ENCODE measurements at regions not wholly inside any gene's neighbourhood (a gene's known extent, or its start where the extent isn't known, plus 50 kb on each side); places are given as distances from the start of the nearest gene placed in this dataset.

DNA sequence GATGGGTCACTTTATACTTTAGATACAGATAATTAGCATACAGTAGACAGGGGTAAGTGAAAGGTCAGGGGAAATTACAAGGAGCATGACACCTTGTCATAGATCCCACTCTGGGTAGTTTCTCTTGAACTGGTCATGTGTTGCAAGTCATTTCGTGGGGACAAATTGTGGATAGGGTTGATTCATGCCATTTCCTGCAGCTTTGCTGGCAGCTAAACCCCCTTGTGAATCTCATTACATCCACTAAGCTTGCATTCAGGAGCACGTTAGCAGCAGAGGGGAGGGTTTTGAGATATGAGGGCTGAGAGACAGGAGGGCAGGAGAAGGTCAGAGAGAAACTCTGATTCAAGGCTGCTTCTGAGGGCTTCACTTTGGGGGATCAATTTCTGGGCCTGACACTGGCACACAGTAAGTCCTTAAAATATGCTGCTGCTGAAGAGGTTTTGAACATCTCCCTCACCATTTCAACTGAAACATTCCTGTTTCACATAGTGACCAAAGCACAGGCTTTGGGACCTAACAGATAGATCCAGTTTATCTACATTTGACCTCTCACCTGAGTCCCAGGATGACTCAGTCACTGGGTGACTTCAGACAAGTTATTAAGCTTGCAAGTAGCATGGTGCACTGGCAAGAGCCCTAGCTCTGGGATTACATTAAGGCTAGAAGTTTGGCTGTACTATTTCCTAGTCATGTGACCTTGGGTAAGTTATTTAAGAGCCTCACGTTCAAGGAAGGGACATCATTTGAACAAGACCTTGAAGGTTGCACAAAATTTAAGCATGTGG lies 206.0 kb upstream of the USP24 start:
- DNase-seq (ENCODE audit: low spot score) = peak; percentile 51

DNA sequence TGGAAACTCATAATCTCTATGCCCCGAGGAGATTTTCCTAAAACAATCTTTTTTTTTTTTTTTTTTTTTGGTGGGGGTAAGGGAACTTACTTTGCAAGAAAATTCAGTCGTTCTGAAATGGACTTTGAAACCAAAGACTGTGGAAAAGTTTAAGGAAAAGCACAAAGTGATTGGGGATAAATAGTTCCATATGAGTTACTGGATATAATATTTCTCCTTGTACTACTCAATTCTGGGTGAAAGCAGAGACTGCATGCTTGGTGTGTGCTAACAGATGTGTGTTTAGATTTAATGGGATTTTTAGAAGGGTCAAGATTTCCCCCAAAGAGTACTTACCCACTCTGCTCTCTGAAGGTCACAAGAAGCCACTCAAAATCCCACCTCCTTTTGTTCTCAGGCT lies 204.9 kb upstream of the USP24 start:
- DNase-seq (ENCODE audit: low spot score) = no peak

DNA sequence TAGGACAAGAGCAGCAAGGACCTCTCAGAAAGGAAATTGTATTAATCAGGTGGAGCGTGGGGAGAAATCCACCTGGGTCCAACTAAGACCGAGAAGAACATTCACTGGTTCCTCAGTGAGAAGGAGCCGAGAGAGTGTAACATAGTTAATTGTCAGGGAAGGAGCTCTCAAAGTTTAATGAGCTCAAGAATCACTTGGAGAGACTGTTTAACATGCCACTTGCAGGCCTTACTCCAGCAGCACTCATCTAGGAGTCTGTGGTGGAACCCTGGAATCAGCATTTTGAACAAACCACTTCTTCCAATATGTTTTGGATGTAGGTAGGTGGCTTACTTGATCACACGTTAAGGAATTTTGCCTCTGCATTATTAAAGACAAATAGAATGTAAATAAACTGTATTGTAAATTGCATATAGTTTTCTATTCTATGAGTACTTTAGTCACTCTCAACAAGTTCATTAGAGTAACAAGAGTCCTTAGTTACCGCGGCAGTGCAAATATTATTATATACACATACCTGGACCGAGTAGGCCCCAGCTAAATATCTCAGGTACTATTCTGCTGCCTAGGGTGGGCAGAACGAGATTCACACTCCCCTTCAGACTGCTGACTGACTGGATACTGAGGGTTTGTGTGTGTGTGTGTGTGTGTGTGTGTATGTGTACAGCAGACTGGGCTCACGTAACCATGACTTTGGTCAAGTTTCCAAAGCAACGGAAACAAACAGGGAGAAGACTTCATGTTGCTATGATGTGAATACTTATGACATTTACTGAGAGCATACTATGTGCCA lies 203.2 kb upstream of the USP24 start:
- no peak for DNase-seq (ENCODE audit: low spot score)

DNA sequence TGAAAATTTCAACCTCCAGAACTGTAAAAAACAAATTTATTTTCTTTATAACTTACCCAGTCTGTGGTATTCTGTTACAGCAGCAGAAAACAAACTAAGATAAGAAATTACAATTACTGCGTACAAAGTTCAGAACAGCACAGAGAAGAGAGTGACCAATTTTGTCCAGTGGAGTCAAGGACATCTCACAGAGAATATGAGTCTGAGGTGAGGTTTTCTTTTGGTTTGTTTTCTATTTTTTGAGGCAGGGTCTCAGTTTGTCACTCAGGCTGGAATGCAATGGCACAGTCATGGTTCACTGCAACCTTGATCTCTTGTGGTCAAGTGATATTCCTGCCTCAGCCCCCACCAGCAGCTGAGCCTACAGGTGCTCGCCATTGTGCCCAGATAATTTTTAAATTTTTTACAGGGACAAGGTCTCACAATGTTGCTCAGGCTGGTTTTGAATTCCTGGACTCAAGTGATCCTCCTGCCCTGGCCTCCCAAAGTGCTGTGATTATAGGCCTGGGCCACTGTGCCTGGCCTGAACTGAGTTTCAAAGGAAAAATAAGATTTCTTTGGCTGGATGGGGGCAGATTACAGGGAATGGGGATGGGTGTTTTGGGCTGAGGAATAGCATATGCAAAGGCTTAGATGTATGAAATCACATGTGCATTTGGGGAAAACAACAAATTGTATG lies 201.1 kb upstream of the USP24 start:
- DNase-seq (ENCODE audit: low spot score) = no peak

DNA sequence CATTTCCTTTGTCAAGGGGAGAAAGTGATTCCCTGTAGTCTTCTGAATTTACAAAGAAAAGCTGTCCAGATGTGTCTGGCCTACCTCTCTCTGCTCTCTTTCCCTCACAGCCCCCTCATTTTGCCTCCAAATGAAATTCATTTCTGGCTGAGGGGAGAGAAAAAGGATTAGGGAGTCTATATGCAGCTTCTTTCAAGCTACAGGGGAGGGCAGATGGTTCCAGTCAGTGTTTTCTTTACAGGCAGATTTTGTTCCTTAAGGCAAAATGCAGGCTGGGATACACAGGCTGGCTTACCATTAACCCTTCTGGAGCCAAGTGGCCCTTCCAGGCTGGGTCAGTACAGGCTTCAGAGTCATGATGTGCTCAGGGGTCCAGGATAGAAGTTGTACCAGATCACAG lies 198.1 kb upstream of the USP24 start:
- DNase-seq (ENCODE audit: low spot score) = no peak

DNA sequence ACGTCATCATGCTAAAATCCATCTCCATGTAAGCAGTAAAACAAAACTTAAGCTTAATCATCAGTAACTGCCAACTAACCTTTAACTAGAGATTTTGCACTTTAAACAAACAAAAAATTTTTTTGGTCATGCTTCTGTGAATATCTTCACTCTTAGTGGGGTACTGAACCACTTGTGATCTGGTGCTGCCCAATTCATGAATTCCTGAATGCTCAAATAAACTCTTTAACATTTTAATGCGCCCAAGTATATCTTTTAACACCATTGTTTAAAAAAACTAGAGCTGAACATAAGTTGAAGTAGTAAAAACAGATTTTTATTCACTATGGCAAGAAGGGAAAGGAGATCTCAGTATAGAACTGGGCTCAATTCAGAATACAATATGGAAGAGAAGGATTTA lies 196.9 kb upstream of the USP24 start:
- DNase-seq (ENCODE audit: low spot score) = no peak

DNA sequence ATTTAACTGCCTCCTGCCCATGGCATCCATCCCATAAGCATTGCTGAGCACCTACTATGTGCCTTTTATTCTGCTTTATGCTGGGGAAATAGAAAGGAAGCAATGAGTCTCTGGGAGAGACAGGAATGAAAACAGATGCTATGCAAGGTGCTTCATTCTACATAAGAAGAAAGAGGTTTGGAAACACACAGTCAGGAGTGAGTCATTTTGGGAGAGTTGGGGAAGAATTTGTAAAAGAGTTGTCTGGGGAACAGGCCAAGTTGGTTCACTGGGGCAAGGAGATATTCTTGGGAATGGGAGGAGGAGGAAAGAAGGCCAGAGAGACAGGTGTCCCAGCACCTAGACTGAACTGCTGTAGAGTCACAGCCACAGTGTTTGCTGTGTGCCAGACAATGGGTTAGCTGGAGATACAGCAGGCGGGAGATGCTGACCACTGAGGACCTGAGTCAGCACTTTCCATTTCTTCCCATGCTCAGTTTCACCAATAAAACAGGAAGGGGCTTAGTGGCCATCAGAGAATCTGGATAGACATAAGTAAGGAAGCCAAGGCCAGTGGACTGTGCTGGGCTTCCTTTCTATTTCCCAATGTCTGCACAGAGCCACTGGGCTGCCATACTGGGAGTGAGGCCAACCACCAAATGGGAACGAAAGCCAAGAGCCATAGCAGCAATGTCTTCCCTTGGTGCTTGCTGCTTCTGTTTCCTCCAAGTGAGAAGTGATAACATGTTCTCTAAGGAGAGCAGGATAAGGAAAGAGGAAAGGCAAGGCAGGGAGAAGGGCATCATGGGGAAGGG lies 187.7 kb upstream of the USP24 start:
- DNase-seq (ENCODE audit: low spot score) = no peak

DNA sequence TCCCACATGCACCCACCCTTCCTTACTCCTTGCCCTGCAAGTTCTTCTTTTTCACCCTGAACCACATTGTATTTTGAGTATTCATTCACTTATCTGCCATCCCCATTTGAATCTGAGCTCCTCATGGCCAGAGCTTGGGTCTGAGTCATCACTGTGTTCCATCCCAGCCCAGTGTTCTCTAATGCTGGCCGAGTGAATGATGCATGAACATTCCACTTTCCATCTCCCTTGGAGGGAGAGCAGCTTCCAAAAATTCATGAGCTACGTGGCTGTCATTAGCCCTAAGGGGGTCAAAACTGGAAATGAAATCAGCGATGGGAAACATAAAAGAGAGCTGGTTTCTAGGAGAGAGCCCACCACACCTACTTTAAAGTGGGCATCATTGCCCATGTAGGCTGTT lies 187.0 kb upstream of the USP24 start:
- DNase-seq (ENCODE audit: low spot score) = no peak

GRCh38 chr1:55400508-55400907 lies 185.3 kb upstream of the USP24 start:
- DNase-seq (ENCODE audit: low spot score) = no peak

GRCh38 chr1:55399346-55399745 lies 184.2 kb upstream of the USP24 start:
- DNase-seq (ENCODE audit: low spot score) = no peak

- no peak for DNase-seq (ENCODE audit: low spot score)
Observed at GRCh38 chr1:55396381-55396891, 181.3 kb upstream of the USP24 start.

DNA sequence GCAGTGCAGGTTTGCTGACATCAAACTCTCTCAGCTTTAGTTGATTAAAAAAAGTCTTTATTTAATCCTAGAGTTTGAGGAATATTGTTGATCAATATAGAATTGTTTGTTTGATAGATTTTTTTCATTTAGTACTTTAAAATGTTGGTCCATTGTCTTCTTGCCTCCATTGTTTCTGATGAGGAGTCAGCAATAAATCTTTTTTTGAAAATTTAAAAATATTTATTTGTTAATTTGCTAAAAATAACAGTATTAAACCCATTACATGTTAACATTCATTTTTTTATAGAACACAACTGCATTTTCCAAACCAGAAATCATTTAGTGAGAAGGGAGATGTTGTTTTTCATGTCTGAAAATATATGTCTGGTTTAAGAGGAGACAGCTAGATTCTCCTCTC lies 173.8 kb upstream of the USP24 start:
- no peak for DNase-seq (ENCODE audit: low spot score)

- DNase-seq (ENCODE audit: low spot score) = no peak
Observed at GRCh38 chr1:55387145-55387544, 172.0 kb upstream of the USP24 start.

GRCh38 chr1:55386456-55386855 lies 171.3 kb upstream of the USP24 start:
- no peak for DNase-seq (ENCODE audit: low spot score)

- DNase-seq (ENCODE audit: low spot score) = no peak
Observed at GRCh38 chr1:55385402-55386018, 170.3 kb upstream of the USP24 start.

GRCh38 chr1:55384637-55385036 lies 169.5 kb upstream of the USP24 start:
- no peak for DNase-seq (ENCODE audit: low spot score)

DNA sequence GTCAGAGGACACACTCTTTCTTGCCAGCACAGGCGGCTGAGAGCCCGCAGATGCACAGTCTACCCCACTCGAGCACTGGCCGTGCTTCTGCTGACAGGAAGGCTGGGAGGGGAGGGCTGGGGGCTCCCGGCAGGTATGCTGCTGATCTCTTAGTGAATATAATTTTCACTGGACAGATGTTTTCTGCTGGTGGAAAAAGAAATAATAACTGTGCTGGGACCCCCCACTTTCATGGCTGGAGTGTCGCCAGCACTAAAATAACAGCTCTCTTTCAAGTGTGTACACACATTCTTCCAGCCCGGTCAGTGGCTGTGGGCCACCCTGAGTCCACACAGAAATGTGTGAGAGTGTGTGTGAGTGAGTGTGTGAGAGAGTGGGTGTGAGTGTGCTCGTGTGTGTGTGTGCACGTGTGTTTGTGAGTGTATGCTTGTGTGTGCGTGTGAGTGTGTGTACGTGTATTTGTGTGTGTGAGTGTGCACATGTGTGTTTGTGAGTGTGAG lies 167.7 kb upstream of the USP24 start:
- no peak for DNase-seq (ENCODE audit: low spot score)

GRCh38 chr1:55381983-55382382 lies 166.8 kb upstream of the USP24 start:
- DNase-seq (ENCODE audit: low spot score) = no peak

DNA sequence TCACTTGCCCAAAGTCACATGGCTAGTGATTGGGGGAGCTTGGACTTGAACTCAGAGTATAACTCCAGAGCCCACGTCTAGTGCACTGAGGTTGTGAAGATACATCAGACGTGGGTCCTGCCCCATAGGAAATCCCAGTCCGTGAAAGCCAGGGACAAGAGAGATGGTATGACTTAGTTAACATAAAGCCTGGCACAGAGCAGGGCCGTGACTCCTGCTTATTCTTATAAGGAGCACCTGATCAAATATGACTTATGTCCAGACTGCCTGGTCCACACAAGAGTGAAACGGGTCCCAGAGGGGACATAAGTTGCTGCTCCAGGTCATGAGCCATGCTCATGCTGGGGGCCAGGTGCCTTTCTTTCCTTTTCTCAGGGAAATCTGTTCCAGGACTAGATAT lies 166.3 kb upstream of the USP24 start:
- DNase-seq (ENCODE audit: low spot score) = no peak

GRCh38 chr1:55380355-55380970 lies 165.3 kb upstream of the USP24 start:
- DNase-seq (ENCODE audit: low spot score) = no peak

GRCh38 chr1:55378582-55378981 lies 163.4 kb upstream of the USP24 start:
- peak; percentile 46 for DNase-seq (ENCODE audit: low spot score)

Data from A172 (cell line).